SU-DHL-6 (cell line): ENCODE measurements at regions not wholly inside any gene's neighbourhood (a gene's known extent, or its start where the extent isn't known, plus 50 kb on each side); places are given as distances from the start of the nearest gene placed in this dataset.

Source experiments
- H2AFZ ChIP-seq: fragments of 200-600 bp; sonication (generic); 2 replicates; pipeline ENCODE4 v1.6.1; 2014; ENCODE audit warnings: low read depth, mild to moderate bottlenecking, moderate library complexity, mixed read lengths, antibody characterized with exemption, low read length; ENCODE audit not compliant: severe bottlenecking
- H3F3A ChIP-seq: fragments of 200-600 bp; shearing (Covaris generic); 2 replicates; pipeline ENCODE4 v1.6.0; 2016; ENCODE audit warnings: antibody characterized with exemption, mild to moderate bottlenecking; ENCODE audit not compliant: insufficient read depth
- H3K27ac ChIP-seq: fragments of 200-600 bp; sonication (generic); 2 replicates; pipeline ENCODE4 v1.5.1; 2016; ENCODE audit warnings: low read depth, mild to moderate bottlenecking, low read length, moderate library complexity, mixed read lengths
- H3K27me3 ChIP-seq: fragments of 200-600 bp; sonication (generic), shearing (Covaris generic); 2 replicates; pipeline ENCODE4 v1.6.0; 2014; ENCODE audit warnings: mild to moderate bottlenecking, low read length
- H3K36me3 ChIP-seq: fragments of 200-600 bp; sonication (generic); 2 replicates; pipeline ENCODE4 v1.6.1; 2014; ENCODE audit warnings: mild to moderate bottlenecking, low read length, mixed read lengths
- H3K4me2 ChIP-seq: fragments of 300-600, 200-600 bp; shearing (Covaris generic), sonication (generic); 2 replicates; pipeline ENCODE4 v1.6.0; 2014; ENCODE audit warnings: low read length, low read depth, mild to moderate bottlenecking; ENCODE audit not compliant: poor library complexity, severe bottlenecking
- H3K4me3 ChIP-seq: fragments of 200-600 bp; sonication (generic); 2 replicates; pipeline ENCODE4 v1.5.1; 2014; ENCODE audit warnings: antibody characterized with exemption, low read length, mild to moderate bottlenecking, mixed read lengths; ENCODE audit not compliant: insufficient read depth, poor library complexity, severe bottlenecking
- H3K79me2 ChIP-seq: fragments of 200-600 bp; sonication (generic); 2 replicates; pipeline ENCODE4 v1.6.1; 2014; ENCODE audit warnings: mild to moderate bottlenecking, low read length, moderate library complexity; ENCODE audit not compliant: insufficient read depth
- H3K9ac ChIP-seq: fragments of 200-600 bp; sonication (generic); 2 replicates; pipeline ENCODE4 v1.7.0; 2014; ENCODE audit warnings: mild to moderate bottlenecking, low read length
- H3K9me2 ChIP-seq: fragments of 200-600 bp; sonication (generic); replicated peaks from 2 replicates; pipeline ENCODE4 v1.6.1; 2014; ENCODE audit warnings: low read length; ENCODE audit not compliant: insufficient read depth
- H3K9me3 ChIP-seq: fragments of 200-600 bp; sonication (generic); 2 replicates; pipeline ENCODE4 v1.6.1; 2014; ENCODE audit warnings: low read length, mixed read lengths; ENCODE audit not compliant: insufficient read depth
- H4K20me1 ChIP-seq: fragments of 200-600 bp; sonication (generic); 2 replicates; pipeline ENCODE4 v1.6.1; 2014; ENCODE audit warnings: low read depth, mild to moderate bottlenecking, antibody characterized with exemption, low read length, moderate library complexity, mixed read lengths
- CTCF ChIP-seq: fragments of 200-600 bp; sonication (generic); IDR thresholded peaks from one replicate; pipeline ENCODE4 v1.5.1; 2017; ENCODE audit warnings: antibody characterized with exemption, mild to moderate bottlenecking, low read length, moderate library complexity; ENCODE audit not compliant: insufficient read depth, poor library complexity, severe bottlenecking
- EZH2phosphoT487 ChIP-seq: fragments of 200-600 bp; sonication (generic), shearing (Covaris generic); conservative IDR thresholded peaks from 2 replicates; pipeline ENCODE4 v1.6.1; 2018; ENCODE audit warnings: mild to moderate bottlenecking, antibody characterized with exemption, low read length, moderate library complexity, mixed read lengths

DNA sequence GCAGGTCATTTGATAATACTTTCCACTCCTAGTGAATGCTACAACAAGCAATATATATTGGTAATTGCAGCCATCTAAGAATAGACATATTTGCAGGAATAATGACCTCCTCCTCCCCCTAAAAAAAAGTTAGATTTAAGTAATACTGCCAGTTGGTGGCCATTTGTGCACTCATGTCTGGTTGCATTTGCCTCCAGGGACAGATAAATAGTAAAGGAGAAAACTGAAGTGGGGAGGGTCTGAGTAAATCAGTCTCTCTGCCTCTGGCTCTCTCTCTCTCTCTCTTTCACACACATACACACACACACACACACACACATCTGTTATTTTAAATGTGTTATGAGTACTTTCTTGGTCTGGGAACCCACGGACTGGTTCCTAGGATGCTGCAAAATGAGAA lies 125.5 kb upstream of the UQCRFS1 start:
- Histone ChIP-seq H2AFZ (no peak overlapping the region), H3K4me2 (no peak overlapping the region), H3K4me3 (no peak overlapping the region), H3K9ac (no peak overlapping the region), H3K9me2 (no peaks in the 10 kb centered on the region), H3K9me3 (no peaks in the 10 kb centered on the region), H3K36me3 (no peaks in the 10 kb centered on the region), H3K79me2 (no peaks in the 10 kb centered on the region), H3K27me3 (no peaks in the 10 kb centered on the region), H3F3A (no peaks in the 10 kb centered on the region), H3K27ac (no peak overlapping the region), H4K20me1 (no peaks in the 10 kb centered on the region)
- TF ChIP-seq EZH2phosphoT487 (no peak), CTCF (no peak)

GRCh38 chr19:29342721-29343120 lies 129.8 kb upstream of the UQCRFS1 start:
- Histone ChIP-seq H3K27ac (no peak overlapping the region), H3K9me2 (no peaks in the 10 kb centered on the region), H3K4me3 (no peak overlapping the region), H3K4me2 (no peak overlapping the region), H3K36me3 (0 out of 2 replicates have a peak, but pooled peaks cover 7% of the 10 kb centered on the region), H3K27me3 (no peaks in the 10 kb centered on the region), H3K9me3 (peaks cover 9% of the 10 kb centered on the region), H3F3A (no peaks in the 10 kb centered on the region), H4K20me1 (no peaks in the 10 kb centered on the region), H2AFZ (no peak overlapping the region), H3K79me2 (no peaks in the 10 kb centered on the region), H3K9ac (no peak overlapping the region)
- no peak for TF ChIP-seq EZH2phosphoT487
- TF ChIP-seq CTCF: no peak

DNA sequence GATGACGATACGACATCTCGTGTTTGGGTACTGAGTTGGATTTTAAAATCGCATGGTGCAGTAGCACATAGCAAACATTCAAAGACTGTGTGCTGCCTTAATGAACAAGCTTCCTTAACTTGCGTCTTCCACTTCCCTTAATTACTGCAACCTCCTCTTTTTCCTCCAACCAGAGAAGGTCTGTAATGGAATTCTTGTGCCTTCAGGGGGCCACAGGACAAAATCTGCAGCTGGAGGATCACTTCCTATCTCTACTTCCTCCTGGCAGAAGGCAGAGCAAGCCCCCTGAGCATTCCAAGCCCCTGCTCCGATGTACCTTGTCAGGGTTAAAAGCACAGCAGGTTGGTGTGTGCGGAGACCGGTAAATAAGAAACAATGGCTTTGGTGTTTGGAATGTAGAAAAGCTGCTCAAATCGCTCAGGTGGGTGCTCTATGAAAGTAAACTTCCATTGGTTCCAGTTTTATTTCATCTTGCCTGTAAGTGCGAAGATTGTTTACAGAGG lies 151.3 kb upstream of the UQCRFS1 start:
- Histone ChIP-seq H3K27ac (no peak overlapping the region), H3K4me2 (no peak overlapping the region)

More for the DNA sequence above, 151.3 kb upstream of the UQCRFS1 start:
- H4K20me1 ChIP-seq: no peaks in the 10 kb centered on the region
- no peak for TF ChIP-seq CTCF
- no peak for TF ChIP-seq EZH2phosphoT487
- no peaks in the 10 kb centered on the region for H3K36me3 ChIP-seq
- no peaks in the 10 kb centered on the region for H3K79me2 ChIP-seq
- no peaks in the 10 kb centered on the region for H3K9me3 ChIP-seq
- no peaks in the 10 kb centered on the region for H3F3A ChIP-seq
- no peak overlapping the region for H3K4me3 ChIP-seq
- no peak overlapping the region for H3K9ac ChIP-seq
- no peak overlapping the region for H2AFZ ChIP-seq
- no peaks in the 10 kb centered on the region for H3K9me2 ChIP-seq
- H3K27me3 ChIP-seq: no peaks in the 10 kb centered on the region
